GM23248 (cell line): ENCODE measurements at regions not wholly inside any gene's neighbourhood (a gene's known extent, or its start where the extent isn't known, plus 50 kb on each side); places are given as distances from the start of the nearest gene placed in this dataset.

Experiments used
- EZH2 ChIP-seq: fragments of 200-600 bp; sonication (generic); IDR thresholded peaks from 2 replicates; pipeline ENCODE4 v1.6.1; 2018; ENCODE audit warnings: antibody characterized with exemption, mild to moderate bottlenecking; ENCODE audit not compliant: insufficient read depth, poor library complexity, severe bottlenecking
- EZH2phosphoT487 ChIP-seq: fragments of 200-600 bp; sonication (generic); IDR thresholded peaks from 2 replicates; pipeline ENCODE4 v1.6.1; 2018; ENCODE audit warnings: antibody characterized with exemption, moderate library complexity, mild to moderate bottlenecking, low read depth; ENCODE audit not compliant: insufficient read depth

GRCh38 chr1:234691567-234691966 is 81.6 kb upstream of the IRF2BP2 start:
- TF ChIP-seq EZH2 (no peak), EZH2phosphoT487 (no peak)
